NCI-H2196 (cell line): ENCODE measurements at regions not wholly inside any gene's neighbourhood (a gene's known extent, or its start where the extent isn't known, plus 50 kb on each side); places are given as distances from the start of the nearest gene placed in this dataset.

Experiments
- DNase-seq: peaks from one replicate; lab custom pipeline; 2025; ENCODE audit not compliant: unreplicated experiment; lab: John Stamatoyannopoulos, UW

GRCh38 chr1:87194271-87194774 lies 134.4 kb upstream of the LMO4 start:
- DNase-seq, result no peak

GRCh38 chr1:87194856-87195255 lies 133.8 kb upstream of the LMO4 start:
- no peak for DNase-seq

GRCh38 chr1:87196110-87196827 lies 132.4 kb upstream of the LMO4 start:
- DNase-seq, result no peak

GRCh38 chr1:87197156-87197555 lies 131.5 kb upstream of the LMO4 start:
- no peak for DNase-seq

GRCh38 chr1:87197641-87198040 lies 131.0 kb upstream of the LMO4 start:
- no peak for DNase-seq

GRCh38 chr1:87200875-87201638 lies 127.6 kb upstream of the LMO4 start:
- peak; percentile 27 for DNase-seq

- DNase-seq, result no peak
Measured at GRCh38 chr1:87201768-87202167, 126.9 kb upstream of the LMO4 start.

GRCh38 chr1:87202451-87202850 lies 126.2 kb upstream of the LMO4 start:
- DNase-seq, result no peak

GRCh38 chr1:87202922-87203655 lies 125.6 kb upstream of the LMO4 start:
- no peak for DNase-seq

- DNase-seq, result no peak
Measured at GRCh38 chr1:87203904-87204303, 124.8 kb upstream of the LMO4 start.

- DNase-seq, result no peak
Measured at GRCh38 chr1:87204441-87204840, 124.2 kb upstream of the LMO4 start.

- DNase-seq, result no peak
Measured at GRCh38 chr1:87204921-87205320, 123.8 kb upstream of the LMO4 start.

- no peak for DNase-seq
Measured at GRCh38 chr1:87206044-87206831, 122.4 kb upstream of the LMO4 start.

GRCh38 chr1:87208080-87208479 lies 120.6 kb upstream of the LMO4 start:
- DNase-seq, result no peak

GRCh38 chr1:87208931-87209330 lies 119.7 kb upstream of the LMO4 start:
- DNase-seq, result no peak

GRCh38 chr1:87210151-87210550 lies 118.5 kb upstream of the LMO4 start:
- DNase-seq, result no peak

GRCh38 chr1:87212431-87213134 lies 116.1 kb upstream of the LMO4 start:
- no peak for DNase-seq

GRCh38 chr1:87213135-87213515 lies 115.6 kb upstream of the LMO4 start:
- no peak for DNase-seq

- DNase-seq, result no peak
Measured at GRCh38 chr1:87215592-87215991, 113.1 kb upstream of the LMO4 start.

GRCh38 chr1:87218618-87219017 lies 110.1 kb upstream of the LMO4 start:
- DNase-seq, result no peak
